GM19351 (cell line): ENCODE measurements at regions not wholly inside any gene's neighbourhood (a gene's known extent, or its start where the extent isn't known, plus 50 kb on each side); places are given as distances from the start of the nearest gene placed in this dataset.
"Not testable (repeated sequence)": the region's sequence is repeated elsewhere in the genome, so short reads cannot be mapped to it uniquely, and the experiment has no call there.

ENCODE experiments used
- ATAC-seq: cut with Tn5 transposase; IDR thresholded peaks from one replicate; pipeline ENCODE4 v1.9.1; 2021; ENCODE audit warnings: mild to moderate bottlenecking, moderate library complexity; ENCODE audit not compliant: unreplicated experiment

DNA sequence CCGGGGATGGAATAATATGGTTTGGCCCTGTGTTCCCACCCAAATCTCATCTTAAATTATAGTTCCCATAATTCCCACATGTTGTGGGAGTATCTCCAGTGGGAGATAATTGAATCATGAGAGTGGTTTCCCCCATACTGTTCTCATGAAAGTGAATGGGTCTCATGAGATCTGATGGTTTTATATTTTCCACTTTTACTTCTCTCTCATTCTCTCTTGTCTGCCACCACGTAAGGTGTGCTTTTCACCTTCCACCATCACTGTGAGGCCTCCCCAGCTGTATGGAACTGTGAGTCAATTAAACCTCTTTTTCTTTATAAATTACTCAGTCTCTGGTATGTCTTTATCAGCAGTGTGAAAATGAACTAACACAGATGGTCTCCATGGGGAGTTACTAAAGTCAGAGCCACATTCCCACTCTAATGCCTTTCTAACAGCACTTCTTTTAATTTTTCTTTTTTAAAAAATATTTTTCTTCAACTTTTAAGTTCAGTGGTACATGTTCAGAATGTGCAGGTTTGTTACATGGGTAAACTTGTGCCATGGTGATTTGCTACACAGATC lies 306.6 kb downstream of the DTHD1 start:
- no peak for ATAC-seq

- no peak for ATAC-seq
These were observed 308.9 kb downstream of the DTHD1 start for GRCh38 chr4:36590343-36590742.

- no peak for ATAC-seq
These were observed 320.6 kb downstream of the DTHD1 start for GRCh38 chr4:36601864-36602495.

- no peak for ATAC-seq
These were observed 328.2 kb downstream of the DTHD1 start for GRCh38 chr4:36609661-36610060.

GRCh38 chr4:36610628-36611027 lies 329.2 kb downstream of the DTHD1 start:
- ATAC-seq: no peak

DNA sequence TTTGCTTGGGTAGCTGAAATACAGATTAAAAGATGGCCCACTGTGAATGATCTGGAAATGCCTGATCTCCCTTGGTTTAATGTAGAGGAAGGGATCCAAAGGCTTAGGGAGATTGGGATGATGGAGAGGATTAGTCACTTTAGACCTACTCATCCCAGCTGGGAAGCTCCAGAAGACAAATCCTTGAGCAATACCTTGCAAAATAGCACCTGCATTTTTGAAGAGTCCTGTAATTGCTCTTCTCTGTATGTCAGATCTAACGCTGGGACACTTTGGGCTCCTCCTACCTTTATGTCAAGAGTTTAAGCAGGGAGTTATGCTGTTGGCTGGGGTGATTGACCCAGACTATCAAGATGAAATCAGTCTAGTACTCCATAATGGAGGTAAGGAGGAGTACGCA lies 331.7 kb downstream of the DTHD1 start:
- not testable (repeated sequence) for ATAC-seq

DNA sequence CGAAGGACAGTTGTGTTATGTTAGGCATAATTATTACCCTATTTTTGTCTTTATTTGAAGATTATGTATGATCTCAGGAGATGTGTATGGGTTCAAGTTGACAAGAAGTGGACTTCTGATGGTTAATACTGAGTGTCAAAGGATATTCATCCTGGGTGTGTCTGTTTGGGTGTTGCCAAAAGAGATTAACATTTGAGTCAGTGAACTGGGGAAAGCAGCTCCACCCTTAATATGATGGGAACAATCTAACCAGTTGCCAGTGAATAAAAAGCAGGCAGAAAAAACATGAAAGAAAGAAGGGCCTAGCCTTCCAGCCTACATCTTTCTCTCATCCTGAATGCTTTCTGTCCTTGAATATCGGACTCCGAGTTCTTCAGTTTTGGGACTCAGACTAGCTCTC lies 332.6 kb downstream of the DTHD1 start:
- ATAC-seq: no peak

- no peak for ATAC-seq
These were observed 336.7 kb downstream of the DTHD1 start for GRCh38 chr4:36618102-36618501.

GRCh38 chr4:36624030-36624429 lies 342.6 kb downstream of the DTHD1 start:
- no peak for ATAC-seq

GRCh38 chr4:36638273-36638811 lies 356.9 kb downstream of the DTHD1 start:
- no peak for ATAC-seq

DNA sequence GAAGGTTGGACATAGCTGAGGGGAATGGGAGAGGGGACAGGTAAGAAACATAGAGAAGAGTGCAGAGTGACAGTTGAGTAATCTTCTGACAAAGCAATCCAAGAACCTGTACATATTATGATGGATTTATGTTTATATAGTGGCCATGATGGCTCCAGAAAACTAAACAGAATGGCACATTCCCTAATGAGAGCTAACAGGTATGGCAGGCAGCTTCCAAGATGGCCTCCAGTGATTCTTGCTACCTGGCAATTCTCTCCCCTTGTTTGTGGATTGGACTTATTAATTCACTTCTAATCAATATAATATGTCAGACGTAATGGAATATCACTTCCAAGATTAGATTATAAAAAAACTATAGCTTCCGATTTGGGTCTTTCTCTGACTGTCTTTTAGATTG lies 359.5 kb downstream of the DTHD1 start:
- ATAC-seq: no peak

DNA sequence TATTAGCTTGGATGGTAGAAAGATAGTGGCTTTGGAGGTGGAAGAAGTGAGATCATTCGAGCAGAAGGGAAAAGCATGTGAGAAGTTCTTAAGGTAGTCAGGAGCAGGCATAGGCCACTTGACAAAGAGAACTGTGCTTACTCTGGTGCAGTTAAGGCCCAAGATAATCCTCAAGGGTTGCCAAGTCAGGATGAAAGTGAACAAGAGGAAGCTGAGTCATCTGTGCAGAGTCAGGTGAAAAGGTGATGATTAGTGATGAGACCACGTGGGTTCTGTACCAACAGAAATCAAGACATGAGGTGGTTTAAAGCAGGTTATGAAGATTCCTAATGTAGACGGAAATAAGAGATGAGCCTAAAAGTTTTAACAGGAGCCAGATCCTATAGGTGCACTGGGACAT lies 369.8 kb downstream of the DTHD1 start:
- ATAC-seq: peak; percentile 99

DNA sequence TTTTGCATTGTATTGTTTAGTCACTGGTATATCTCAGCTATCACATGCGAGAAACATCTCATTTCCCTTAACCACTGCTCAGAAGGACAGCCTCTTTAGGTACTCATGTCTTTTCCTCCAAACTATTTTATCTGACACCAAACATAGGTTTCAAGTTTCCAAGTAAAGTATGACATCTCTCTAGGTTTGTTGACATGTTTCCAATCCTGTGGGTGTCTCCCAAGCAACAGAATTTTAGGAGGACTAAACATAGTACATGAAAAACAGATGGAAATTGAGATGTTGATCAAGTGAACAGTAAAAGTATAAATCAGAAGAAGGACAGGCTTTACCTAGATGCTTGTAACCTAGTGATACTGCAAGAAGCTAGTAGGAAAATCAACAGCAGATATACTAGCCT lies 371.4 kb downstream of the DTHD1 start:
- ATAC-seq: no peak

GRCh38 chr4:36665985-36666527 lies 384.6 kb downstream of the DTHD1 start:
- ATAC-seq: peak; percentile 70

GRCh38 chr4:36675436-36675835 lies 394.0 kb downstream of the DTHD1 start:
- ATAC-seq: no peak

DNA sequence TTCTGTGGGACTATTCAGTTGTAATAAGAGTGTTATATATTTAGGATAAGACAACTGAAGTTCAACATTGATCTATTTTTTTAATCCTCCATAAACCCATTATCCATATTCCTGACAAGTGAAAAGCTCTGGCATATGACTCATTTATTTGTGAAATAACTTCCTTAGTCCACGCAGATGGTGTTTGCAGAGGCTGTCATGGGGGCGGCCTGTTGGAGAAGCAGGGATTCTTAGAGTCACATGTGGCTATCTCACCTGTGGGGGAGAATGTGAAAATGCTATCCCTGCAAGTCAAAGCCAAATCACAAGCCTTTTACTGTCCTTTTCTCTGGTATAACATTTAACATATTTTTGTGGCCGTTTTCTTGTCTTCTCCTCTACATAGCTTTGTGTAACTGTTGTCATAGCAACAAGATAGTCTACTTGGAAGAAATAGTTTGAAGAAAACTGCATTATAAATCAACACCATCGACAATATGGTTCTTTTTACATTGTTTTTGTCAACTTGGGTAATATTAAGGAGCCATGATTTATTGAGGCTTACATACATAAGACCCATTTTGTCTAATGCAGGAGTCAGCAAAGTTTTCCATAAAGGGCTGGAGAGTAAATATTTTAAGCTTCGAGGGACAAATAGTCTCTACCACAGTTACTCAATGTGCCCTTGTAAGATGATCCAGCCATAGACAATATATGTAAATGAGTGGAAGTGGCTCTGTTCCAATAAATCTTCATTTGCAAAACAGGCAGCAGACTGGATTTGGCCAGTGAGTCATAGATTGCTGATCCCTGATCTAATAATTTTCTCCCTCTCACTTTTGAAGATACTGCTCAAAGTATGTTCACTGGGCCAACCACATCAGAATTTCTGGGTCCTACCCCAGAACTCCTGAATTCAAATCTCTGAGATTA lies 395.0 kb downstream of the DTHD1 start:
- no peak for ATAC-seq

DNA sequence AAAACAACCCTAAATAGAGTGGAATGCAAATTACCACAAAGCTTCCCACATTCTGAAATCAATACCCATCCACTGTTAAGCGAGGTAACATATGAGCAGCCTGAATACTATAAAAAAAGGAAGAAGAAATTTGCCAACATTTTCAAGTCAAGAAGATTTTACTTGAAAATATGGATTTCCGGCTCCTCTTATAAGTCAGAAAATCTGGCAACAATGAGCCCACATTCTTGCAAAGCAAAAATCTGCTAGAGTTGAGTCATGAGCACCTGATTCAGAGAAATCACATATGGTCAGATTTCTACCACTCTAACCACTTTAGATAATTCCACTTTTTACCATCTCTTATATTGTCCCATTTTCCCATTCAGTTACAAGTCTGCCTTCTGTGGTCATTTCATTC lies 395.7 kb downstream of the DTHD1 start:
- no peak for ATAC-seq

- ATAC-seq: no peak
These were observed 396.5 kb downstream of the DTHD1 start for GRCh38 chr4:36677874-36678273.

GRCh38 chr4:36687681-36688080 lies 406.3 kb downstream of the DTHD1 start:
- ATAC-seq: no peak

GRCh38 chr4:36692586-36692985 lies 411.2 kb downstream of the DTHD1 start:
- no peak for ATAC-seq

- no peak for ATAC-seq
These were observed 420.8 kb downstream of the DTHD1 start for GRCh38 chr4:36702245-36702644.
